Neural cell (in vitro differentiated cells): ENCODE measurements at regions not wholly inside any gene's neighbourhood (a gene's known extent, or its start where the extent isn't known, plus 50 kb on each side); places are given as distances from the start of the nearest gene placed in this dataset.

Source experiments
- H2AFZ ChIP-seq: fragments of 200-600, 300-800 bp; sonication (generic), shearing (Covaris generic); 2 replicates; pipeline ENCODE4 v1.6.0; 2014; ENCODE audit warnings: low read depth, mild to moderate bottlenecking, antibody characterized with exemption, low read length, moderate library complexity
- H3F3A ChIP-seq: fragments of 200-600 bp; shearing (Covaris generic); 2 replicates; pipeline ENCODE4 v1.6.1; 2016; ENCODE audit warnings: mild to moderate bottlenecking, moderate library complexity, mixed read lengths, antibody characterized with exemption, low read length; ENCODE audit not compliant: insufficient read depth, poor library complexity, severe bottlenecking
- H3K27ac ChIP-seq: fragments of 200-600, 300-800 bp; sonication (generic), shearing (Covaris generic); 2 replicates; pipeline ENCODE4 v1.5.1; 2014; ENCODE audit warnings: mild to moderate bottlenecking, low read length, moderate library complexity
- H3K27me3 ChIP-seq: fragments of 300-800, 200-600 bp; sonication (generic), shearing (Covaris generic); 2 replicates; pipeline ENCODE4 v1.6.0; 2014; ENCODE audit warnings: mild to moderate bottlenecking, low read depth, low read length, moderate library complexity; ENCODE audit not compliant: insufficient read depth
- H3K36me3 ChIP-seq: fragments of 300-800, 200-600 bp; sonication (generic), shearing (Covaris generic); 2 replicates; pipeline ENCODE4 v1.5.1; 2014; ENCODE audit warnings: mild to moderate bottlenecking, antibody characterized with exemption, low read length, moderate library complexity; ENCODE audit not compliant: insufficient read depth
- H3K4me2 ChIP-seq: fragments of 300-800, 200-600 bp; sonication (generic), shearing (Covaris generic); 2 replicates; pipeline ENCODE4 v1.6.0; 2014; ENCODE audit warnings: mild to moderate bottlenecking, low read length
- H3K4me3 ChIP-seq: fragments of 300-800, 200-600 bp; sonication (generic), shearing (Covaris generic); 2 replicates; pipeline ENCODE4 v1.5.1; 2014; ENCODE audit warnings: mild to moderate bottlenecking, low read length, moderate library complexity
- H3K79me2 ChIP-seq: fragments of 200-600 bp; shearing (Covaris generic); replicated peaks from 2 replicates; pipeline ENCODE4 v1.6.0; 2014; ENCODE audit warnings: mild to moderate bottlenecking, low read length, moderate library complexity; ENCODE audit not compliant: insufficient read depth
- H3K9ac ChIP-seq: fragments of 300-800, 200-600 bp; sonication (generic), shearing (Covaris generic); 2 replicates; pipeline ENCODE4 v1.6.1; 2016; ENCODE audit warnings: mild to moderate bottlenecking, low read length, mixed read lengths
- H3K9me2 ChIP-seq: fragments of 200-600 bp; shearing (Covaris generic); 2 replicates; pipeline ENCODE4 v1.6.1; 2016; ENCODE audit warnings: mild to moderate bottlenecking, low read length, mixed read lengths; ENCODE audit not compliant: insufficient read depth
- H3K9me3 ChIP-seq: fragments of 200-600, 300-800 bp; sonication (generic), shearing (Covaris generic); 2 replicates; pipeline ENCODE4 v1.6.1; 2016; ENCODE audit warnings: mild to moderate bottlenecking, mixed run types, low read length, moderate library complexity, mixed read lengths
- H4K20me1 ChIP-seq: fragments of 200-600 bp; shearing (Covaris generic); 2 replicates; pipeline ENCODE4 v1.6.1; 2016; ENCODE audit warnings: mild to moderate bottlenecking, mixed run types; ENCODE audit not compliant: insufficient read depth
- EP300 ChIP-seq: fragments of 450-650 bp; conservative IDR thresholded peaks from 2 replicates; pipeline ENCODE4 v1.6.1; 2014; ENCODE audit warnings: antibody characterized with exemption, mild to moderate bottlenecking, moderate library complexity; ENCODE audit not compliant: poor library complexity, severe bottlenecking
- EZH2 ChIP-seq: fragments of 200-600, 300-800 bp; shearing (Covaris generic), sonication (generic); IDR thresholded peaks from 2 replicates; pipeline ENCODE4 v1.6.1; 2014; ENCODE audit warnings: antibody characterized with exemption, low read length, borderline replicate concordance, mild to moderate bottlenecking; ENCODE audit not compliant: insufficient read depth, poor library complexity, severe bottlenecking
- MXI1 ChIP-seq: fragments of 450-650 bp; conservative IDR thresholded peaks from 2 replicates; pipeline ENCODE4 v1.6.1; 2014; ENCODE audit warnings: antibody characterized with exemption, mild to moderate bottlenecking; ENCODE audit not compliant: poor library complexity, severe bottlenecking
- POLR2AphosphoS5 ChIP-seq: IDR thresholded peaks from 2 replicates; pipeline ENCODE4 v1.6.1; 2012
- RAD21 ChIP-seq: fragments of 450-650 bp; conservative IDR thresholded peaks from 2 replicates; pipeline ENCODE4 v1.6.1; 2014; ENCODE audit warnings: antibody characterized with exemption, mild to moderate bottlenecking, moderate library complexity
- SMC3 ChIP-seq: fragments of 450-650 bp; conservative IDR thresholded peaks from 2 replicates; pipeline ENCODE4 v1.6.1; 2014; ENCODE audit warnings: antibody characterized with exemption, mild to moderate bottlenecking, moderate library complexity; ENCODE audit not compliant: poor library complexity
- TAF1 ChIP-seq: IDR thresholded peaks from 2 replicates; pipeline ENCODE4 v1.6.1; 2012; ENCODE audit warnings: low read depth
- TF ChIP-seq, protein P1 (sequence below): fragments of 450-650 bp; IDR thresholded peaks from 2 replicates; pipeline ENCODE4 v1.5.1; 2014; ENCODE audit warnings: antibody characterized with exemption, mild to moderate bottlenecking, moderate library complexity; ENCODE audit not compliant: poor library complexity, severe bottlenecking
- TF ChIP-seq, protein P2 (sequence below): IDR thresholded peaks from 2 replicates; pipeline ENCODE4 v1.6.1; 2012; ENCODE audit warnings: borderline replicate concordance

DNA sequence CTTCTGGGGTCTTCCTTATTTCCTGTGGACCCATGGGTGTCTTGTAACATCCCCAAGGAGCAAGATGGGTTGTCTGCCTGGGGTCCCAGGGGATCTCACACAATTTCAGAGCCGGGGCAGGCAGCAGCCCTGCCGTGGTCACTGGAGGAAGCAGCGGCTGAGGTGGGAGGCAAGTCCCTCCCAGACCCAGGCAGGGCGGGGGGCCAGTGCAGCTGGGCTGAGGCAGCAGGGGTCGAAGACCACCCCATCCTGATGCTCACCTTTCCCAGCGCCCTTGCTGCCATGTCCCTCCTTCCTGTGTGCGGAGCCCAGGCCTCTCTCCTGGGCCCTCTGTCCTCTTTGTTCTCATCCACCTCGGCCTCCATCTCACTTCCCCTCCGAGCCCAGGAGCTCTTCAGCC lies 583.0 kb upstream of the COBL start:
- H3K4me2 ChIP-seq = no peak overlapping the region
- no peaks in the 10 kb centered on the region for H3K36me3 ChIP-seq
- no peaks in the 10 kb centered on the region for H3F3A ChIP-seq
- no peaks in the 10 kb centered on the region for H3K27me3 ChIP-seq
- no peak overlapping the region for H3K27ac ChIP-seq
- H3K9me3 ChIP-seq = no peaks in the 10 kb centered on the region
- no peak for TF ChIP-seq SMC3
- TF ChIP-seq MXI1 = no peak
- no peak for TF ChIP-seq EZH2
- H3K79me2 ChIP-seq = no peaks in the 10 kb centered on the region
- no peak overlapping the region for H2AFZ ChIP-seq
- no peak overlapping the region for H3K4me3 ChIP-seq
- H3K9me2 ChIP-seq = no peaks in the 10 kb centered on the region
- no peaks in the 10 kb centered on the region for H4K20me1 ChIP-seq
- no peak overlapping the region for H3K9ac ChIP-seq

DNA sequence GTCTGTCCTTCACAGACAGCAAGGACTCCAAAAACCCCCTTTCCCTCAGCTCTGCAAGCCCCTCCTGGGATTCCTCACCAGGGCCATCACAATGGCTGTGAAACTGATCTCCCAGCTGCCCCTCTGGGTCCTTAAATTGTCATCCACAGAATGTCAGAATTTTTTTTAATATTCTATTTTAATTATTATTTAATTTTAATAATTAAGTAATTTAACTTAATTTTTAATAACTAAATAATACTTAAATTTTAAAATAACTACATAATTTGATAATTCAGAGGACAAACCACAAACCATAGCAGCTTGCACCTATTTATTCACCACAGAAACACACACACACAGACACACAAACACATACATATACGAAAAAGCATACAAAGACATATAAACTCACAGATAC lies 565.8 kb upstream of the COBL start:
- no peak overlapping the region for H3K4me2 ChIP-seq
- no peak overlapping the region for H3K9ac ChIP-seq
- no peaks in the 10 kb centered on the region for H3K9me2 ChIP-seq
- no peak for TF ChIP-seq EZH2
- no peak for TF ChIP-seq POLR2AphosphoS5
- TF ChIP-seq SMC3 = no peak
- TF ChIP-seq, protein P1, sequence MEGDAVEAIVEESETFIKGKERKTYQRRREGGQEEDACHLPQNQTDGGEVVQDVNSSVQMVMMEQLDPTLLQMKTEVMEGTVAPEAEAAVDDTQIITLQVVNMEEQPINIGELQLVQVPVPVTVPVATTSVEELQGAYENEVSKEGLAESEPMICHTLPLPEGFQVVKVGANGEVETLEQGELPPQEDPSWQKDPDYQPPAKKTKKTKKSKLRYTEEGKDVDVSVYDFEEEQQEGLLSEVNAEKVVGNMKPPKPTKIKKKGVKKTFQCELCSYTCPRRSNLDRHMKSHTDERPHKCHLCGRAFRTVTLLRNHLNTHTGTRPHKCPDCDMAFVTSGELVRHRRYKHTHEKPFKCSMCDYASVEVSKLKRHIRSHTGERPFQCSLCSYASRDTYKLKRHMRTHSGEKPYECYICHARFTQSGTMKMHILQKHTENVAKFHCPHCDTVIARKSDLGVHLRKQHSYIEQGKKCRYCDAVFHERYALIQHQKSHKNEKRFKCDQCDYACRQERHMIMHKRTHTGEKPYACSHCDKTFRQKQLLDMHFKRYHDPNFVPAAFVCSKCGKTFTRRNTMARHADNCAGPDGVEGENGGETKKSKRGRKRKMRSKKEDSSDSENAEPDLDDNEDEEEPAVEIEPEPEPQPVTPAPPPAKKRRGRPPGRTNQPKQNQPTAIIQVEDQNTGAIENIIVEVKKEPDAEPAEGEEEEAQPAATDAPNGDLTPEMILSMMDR = no peak
- no peak for TF ChIP-seq EP300
- no peak for TF ChIP-seq MXI1
- no peak for TF ChIP-seq TAF1
- TF ChIP-seq RAD21 = no peak
- TF ChIP-seq, protein P2, sequence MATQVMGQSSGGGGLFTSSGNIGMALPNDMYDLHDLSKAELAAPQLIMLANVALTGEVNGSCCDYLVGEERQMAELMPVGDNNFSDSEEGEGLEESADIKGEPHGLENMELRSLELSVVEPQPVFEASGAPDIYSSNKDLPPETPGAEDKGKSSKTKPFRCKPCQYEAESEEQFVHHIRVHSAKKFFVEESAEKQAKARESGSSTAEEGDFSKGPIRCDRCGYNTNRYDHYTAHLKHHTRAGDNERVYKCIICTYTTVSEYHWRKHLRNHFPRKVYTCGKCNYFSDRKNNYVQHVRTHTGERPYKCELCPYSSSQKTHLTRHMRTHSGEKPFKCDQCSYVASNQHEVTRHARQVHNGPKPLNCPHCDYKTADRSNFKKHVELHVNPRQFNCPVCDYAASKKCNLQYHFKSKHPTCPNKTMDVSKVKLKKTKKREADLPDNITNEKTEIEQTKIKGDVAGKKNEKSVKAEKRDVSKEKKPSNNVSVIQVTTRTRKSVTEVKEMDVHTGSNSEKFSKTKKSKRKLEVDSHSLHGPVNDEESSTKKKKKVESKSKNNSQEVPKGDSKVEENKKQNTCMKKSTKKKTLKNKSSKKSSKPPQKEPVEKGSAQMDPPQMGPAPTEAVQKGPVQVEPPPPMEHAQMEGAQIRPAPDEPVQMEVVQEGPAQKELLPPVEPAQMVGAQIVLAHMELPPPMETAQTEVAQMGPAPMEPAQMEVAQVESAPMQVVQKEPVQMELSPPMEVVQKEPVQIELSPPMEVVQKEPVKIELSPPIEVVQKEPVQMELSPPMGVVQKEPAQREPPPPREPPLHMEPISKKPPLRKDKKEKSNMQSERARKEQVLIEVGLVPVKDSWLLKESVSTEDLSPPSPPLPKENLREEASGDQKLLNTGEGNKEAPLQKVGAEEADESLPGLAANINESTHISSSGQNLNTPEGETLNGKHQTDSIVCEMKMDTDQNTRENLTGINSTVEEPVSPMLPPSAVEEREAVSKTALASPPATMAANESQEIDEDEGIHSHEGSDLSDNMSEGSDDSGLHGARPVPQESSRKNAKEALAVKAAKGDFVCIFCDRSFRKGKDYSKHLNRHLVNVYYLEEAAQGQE = no peak
- H3K4me3 ChIP-seq = no peak overlapping the region
- no peaks in the 10 kb centered on the region for H4K20me1 ChIP-seq
- H3K79me2 ChIP-seq = no peaks in the 10 kb centered on the region
- no peaks in the 10 kb centered on the region for H3K27me3 ChIP-seq
- H3F3A ChIP-seq = no peaks in the 10 kb centered on the region
- no peaks in the 10 kb centered on the region for H3K36me3 ChIP-seq
- H2AFZ ChIP-seq = no peak overlapping the region
- no peaks in the 10 kb centered on the region for H3K9me3 ChIP-seq
- no peak overlapping the region for H3K27ac ChIP-seq

DNA sequence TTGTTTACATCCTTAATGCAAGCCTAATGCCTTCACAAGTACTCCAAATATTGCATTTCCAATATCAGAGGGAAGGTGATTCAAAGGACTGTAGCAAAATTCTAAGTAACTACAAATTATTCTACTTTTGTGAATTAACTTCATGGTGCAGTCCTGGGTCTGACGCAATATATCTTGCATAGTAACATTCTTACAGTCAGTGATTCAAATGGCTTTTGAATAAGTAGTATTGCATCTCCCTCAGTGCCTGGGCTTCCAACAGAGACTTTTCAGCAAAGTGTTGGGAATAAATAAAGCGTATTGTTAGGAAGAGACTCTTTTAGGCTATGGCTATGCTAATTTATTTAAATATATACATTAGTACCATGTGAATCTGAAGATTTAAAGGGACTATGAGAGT lies 564.7 kb upstream of the COBL start:
- Histone ChIP-seq H3K79me2 (no peaks in the 10 kb centered on the region), H4K20me1 (no peaks in the 10 kb centered on the region), H3K4me3 (no peak overlapping the region), H3K36me3 (no peaks in the 10 kb centered on the region), H3K9ac (no peak overlapping the region), H2AFZ (no peak overlapping the region), H3K27me3 (no peaks in the 10 kb centered on the region), H3K4me2 (no peak overlapping the region), H3F3A (no peaks in the 10 kb centered on the region), H3K9me2 (no peaks in the 10 kb centered on the region), H3K27ac (no peak overlapping the region), H3K9me3 (no peaks in the 10 kb centered on the region)
- TF ChIP-seq TAF1 = no peak
- TF ChIP-seq RAD21 = no peak
- no peak for TF ChIP-seq POLR2AphosphoS5
- TF ChIP-seq, protein P1 = no peak
- no peak for TF ChIP-seq MXI1
- TF ChIP-seq SMC3 = no peak
- TF ChIP-seq EZH2 = no peak
- TF ChIP-seq, protein P2 = no peak
- no peak for TF ChIP-seq EP300
